GM12873 (cell line): ENCODE measurements at regions not wholly inside any gene's neighbourhood (a gene's known extent, or its start where the extent isn't known, plus 50 kb on each side); places are given as distances from the start of the nearest gene placed in this dataset.

Experiments
- CTCF ChIP-seq: IDR thresholded peaks from 2 replicates; pipeline ENCODE4 v1.5.1; 2012; ENCODE audit warnings: low read depth, mild to moderate bottlenecking, moderate library complexity, low read length, control low read depth; ENCODE audit not compliant: insufficient read depth; ENCODE audit errors: missing control alignments

GRCh38 chr14:40674502-40674901, 932.2 kb upstream of the LRFN5 start:
- no peak for TF ChIP-seq CTCF

GRCh38 chr14:40656311-40656710, 950.4 kb upstream of the LRFN5 start:
- no peak for TF ChIP-seq CTCF

GRCh38 chr14:40652089-40652691, 954.5 kb upstream of the LRFN5 start:
- no peak for TF ChIP-seq CTCF

GRCh38 chr14:40630471-40630870, 976.2 kb upstream of the LRFN5 start:
- TF ChIP-seq CTCF = no peak

- no peak for TF ChIP-seq CTCF
Measured at GRCh38 chr14:40629144-40629543, 977.5 kb upstream of the LRFN5 start.

- TF ChIP-seq CTCF = no peak
Measured at GRCh38 chr14:40623643-40624042, 983.0 kb upstream of the LRFN5 start.

- no peak for TF ChIP-seq CTCF
Measured at GRCh38 chr14:40618225-40618898, 988.3 kb upstream of the LRFN5 start.
